HG03159 (cell line): ENCODE measurements at regions not wholly inside any gene's neighbourhood (a gene's known extent, or its start where the extent isn't known, plus 50 kb on each side); places are given as distances from the start of the nearest gene placed in this dataset.
A peak's percentile ranks its signal among the peaks of the same experiment; 100 is the strongest.

ENCODE experiments used
- ATAC-seq: cut with Tn5 transposase; IDR thresholded peaks from one replicate; pipeline ENCODE4 v1.9.1; 2021; ENCODE audit warnings: mild to moderate bottlenecking, moderate library complexity; ENCODE audit not compliant: unreplicated experiment

GRCh38 chrX:49773993-49774392, 55.1 kb upstream of the PAGE4 start:
- no peak for ATAC-seq

DNA sequence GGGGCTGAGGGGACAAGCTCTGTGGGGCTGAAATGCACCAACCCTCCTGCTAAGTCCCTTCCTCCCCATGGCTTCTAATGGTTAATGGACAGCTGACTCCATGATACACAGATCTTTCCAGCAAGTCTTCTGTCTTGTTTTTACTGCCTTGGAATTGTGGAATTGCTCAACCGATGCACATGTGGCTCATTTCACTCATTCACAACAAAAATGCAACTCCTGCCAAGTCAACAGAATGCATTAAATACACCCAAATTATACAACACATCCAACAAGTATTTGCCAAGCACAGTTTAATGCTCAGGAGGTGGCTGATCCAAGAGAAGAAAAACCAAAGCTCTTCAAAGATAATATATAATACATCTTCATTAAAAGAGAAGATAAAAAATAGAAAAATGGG, 61.9 kb upstream of the PAGE4 start:
- ATAC-seq = no peak

DNA sequence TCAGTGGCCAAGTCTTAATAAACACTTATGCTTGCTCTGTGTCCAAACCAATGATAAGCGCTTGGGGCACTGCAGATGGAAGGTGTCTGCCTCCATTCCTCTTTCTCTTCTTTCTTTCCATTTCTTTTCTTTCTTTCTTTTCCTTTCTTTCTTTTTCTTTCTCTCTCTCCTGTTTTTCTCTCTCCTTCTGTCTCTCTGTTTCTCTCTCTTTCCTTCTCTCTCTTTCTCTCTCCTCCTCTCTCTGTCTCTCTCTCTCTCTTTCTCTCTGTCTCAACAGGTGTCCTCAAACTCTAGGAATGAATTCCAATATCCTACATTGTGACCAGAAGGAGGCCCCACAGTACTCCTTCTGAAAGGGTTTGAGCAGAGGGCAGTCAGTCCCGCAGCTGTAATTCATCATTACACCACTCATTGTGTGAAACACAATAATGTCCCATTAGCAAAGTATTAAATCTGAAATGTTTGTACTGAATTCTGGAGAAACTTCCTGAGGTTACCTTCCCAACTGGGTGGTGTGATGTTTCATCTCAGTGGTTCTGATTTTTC, 66.5 kb upstream of the PAGE1 start:
- ATAC-seq = no peak

DNA sequence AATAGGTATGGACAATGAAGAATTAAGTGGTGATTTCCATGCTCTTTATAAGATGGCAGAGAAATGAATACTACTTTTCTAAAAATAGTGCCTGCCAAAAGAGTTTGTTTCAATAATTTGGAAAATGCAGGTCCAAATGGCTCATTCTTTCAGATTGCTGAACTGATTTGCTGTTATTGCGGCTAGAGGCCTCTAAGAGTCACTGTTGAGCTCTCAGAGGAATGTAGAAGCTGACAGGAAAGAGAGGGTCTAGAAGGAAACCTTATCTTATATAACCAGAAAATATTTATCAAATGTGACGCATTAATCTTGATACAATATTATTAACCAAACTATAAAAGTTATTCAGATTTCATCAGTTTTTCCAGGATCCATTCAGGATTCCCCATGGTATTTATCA, 65.7 kb upstream of the PAGE1 start:
- ATAC-seq = peak; percentile 64

- ATAC-seq = no peak
Observed at GRCh38 chrX:49760290-49760890, 64.6 kb upstream of the PAGE1 start.

DNA sequence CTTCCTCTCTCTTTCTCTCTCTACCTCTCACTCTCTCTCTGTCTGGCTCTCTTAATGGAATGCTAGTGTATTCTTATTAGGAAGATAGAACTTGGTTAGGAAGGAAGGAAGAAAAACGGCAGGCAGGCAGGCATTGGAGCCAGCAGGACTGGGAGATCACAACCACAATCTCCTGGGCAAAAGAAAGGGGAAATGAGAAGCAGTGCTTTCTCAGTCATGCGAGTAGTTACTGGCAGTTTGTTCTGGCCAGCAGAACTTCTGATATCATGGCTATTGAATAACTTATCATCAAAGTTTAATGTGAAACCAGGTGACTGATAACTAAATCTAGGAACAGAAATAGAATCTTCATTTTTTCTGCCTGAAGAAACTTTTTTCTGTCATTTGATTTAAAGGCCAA, 60.9 kb upstream of the PAGE1 start:
- no peak for ATAC-seq

DNA sequence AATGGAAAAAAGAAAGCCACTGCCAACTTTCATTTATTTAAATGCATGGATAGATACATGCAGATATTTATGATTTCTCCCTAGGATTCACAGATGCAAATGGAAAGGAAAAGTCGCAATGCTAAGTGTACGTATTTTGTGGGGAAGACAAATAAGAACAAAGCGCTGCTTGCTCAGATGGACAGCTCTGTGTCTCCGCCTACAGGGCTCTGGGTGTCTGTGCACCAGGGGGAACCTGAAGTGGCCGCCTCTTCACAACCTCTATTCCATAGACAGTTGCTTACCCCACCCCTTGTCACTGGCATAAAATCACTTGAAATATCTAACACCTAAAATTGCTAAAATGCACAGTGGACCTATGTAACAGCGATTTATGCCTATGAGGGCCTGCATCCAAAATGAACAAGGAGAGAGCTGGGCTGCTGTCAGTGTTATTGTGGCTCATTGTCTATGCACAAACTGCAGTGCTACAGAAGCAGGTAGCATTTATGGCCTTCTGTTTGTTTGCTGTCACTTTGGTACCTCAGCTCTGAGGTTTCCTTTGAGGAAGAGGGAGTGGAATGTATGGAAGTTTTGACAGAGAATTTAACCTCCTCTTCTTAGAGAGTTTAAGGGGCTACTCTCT, 58.6 kb upstream of the PAGE1 start:
- ATAC-seq = peak; percentile 82

GRCh38 chrX:49753691-49754090, 57.9 kb upstream of the PAGE1 start:
- no peak for ATAC-seq

GRCh38 chrX:49748211-49748956, 52.6 kb upstream of the PAGE1 start:
- no peak for ATAC-seq

DNA sequence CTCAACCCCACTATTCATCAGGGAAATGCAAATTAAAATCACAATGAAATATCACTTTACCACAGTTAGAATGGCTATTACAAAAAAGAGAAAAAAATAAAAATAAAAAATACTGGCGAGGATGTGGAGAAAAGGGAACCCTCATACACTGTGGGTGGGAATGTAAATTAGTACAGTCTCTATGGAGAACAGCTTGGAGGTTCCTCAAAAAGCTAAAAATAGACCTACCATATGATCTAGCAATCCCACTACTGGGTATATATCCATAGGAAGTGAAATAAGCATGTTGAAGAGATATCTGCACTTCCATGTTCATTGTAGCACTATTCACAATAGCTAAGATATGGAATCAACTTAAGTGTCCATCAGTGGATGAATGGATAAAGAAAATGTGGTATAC, 50.5 kb upstream of the PAGE1 start:
- ATAC-seq = no peak
